GF-D8 (cell line): ENCODE measurements at regions not wholly inside any gene's neighbourhood (a gene's known extent, or its start where the extent isn't known, plus 50 kb on each side); places are given as distances from the start of the nearest gene placed in this dataset.
"Not testable (repeated sequence)": the region's sequence is repeated elsewhere in the genome, so short reads cannot be mapped to it uniquely, and the experiment has no call there.

Experiments
- DNase-seq: peaks from one replicate; lab custom pipeline; 2025; lab: John Stamatoyannopoulos, UW

DNA sequence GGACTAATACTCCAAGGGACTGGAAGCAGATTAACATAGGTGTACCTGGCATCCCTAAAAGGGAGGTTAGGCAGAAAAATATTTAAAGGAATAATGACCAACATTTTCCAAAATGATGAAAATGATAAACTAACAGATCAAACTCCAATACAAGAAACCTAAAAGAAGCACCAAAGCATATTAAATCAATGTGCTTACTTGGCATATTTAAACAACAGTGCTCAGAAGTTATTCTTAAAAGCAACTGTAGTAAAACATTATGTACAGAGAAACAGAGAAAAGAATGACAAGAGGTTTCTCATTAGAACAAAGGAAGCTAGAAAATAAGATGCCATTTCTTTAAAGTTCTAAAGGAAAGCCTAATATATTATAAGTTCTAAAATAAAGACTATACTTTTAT is 947.3 kb upstream of the TMEFF2 start:
- DNase-seq, result no peak

DNA sequence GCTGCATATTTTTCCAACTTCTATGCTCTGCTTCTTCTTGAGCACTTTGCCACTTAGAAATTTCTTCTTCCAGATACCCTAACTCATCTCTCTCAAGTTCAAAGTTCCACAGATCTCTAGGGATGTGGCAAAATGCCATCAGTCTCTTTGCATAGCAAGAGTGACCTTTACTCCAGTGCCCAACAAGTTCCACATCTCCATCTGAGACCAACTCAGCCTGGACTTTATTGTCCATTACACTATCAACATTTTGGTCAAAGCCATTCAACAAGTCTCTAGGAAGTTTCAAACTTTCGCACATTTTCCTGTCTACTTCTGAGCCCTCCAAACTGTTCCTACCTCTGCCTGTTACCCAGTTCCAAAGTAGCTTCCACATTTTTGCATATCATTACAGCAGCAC is 946.2 kb upstream of the TMEFF2 start:
- not testable (repeated sequence) for DNase-seq

DNA sequence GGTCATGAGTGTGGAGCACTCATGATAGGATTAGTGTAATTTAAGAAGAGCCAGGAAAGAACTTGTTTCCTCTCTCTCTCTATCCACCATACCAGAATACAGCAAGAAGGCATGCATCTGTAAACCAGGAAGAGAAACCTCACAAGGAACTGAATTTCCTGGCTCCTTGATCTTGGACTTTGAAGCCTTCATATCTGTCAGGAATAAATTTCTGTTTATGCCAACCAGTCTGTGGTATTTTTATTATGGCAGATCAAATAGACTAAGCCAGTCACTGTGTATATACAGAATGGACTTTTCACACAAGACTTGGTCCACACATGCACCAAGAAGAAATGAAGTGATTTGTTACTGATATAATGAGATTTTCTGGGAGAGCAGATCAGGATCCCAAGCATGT is 930.1 kb upstream of the TMEFF2 start:
- no peak for DNase-seq

DNA sequence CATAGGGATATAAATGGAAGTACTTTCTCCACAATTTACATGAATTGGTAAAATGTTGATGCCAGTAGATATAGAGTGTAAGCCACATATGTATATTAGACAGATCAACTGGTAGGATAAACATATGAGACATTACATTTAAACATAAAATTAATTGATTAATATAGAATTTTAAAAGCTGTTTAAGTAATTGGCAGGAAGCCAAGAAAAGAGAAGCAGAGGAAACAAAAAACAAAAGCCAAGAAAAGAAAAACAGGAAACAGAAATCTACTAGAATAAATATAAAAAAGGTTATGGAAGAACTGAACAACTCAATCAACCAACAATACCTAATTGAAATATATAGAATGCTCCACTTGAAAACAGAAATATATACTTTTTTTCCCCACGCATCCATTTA is 920.1 kb upstream of the TMEFF2 start:
- no peak for DNase-seq

DNA sequence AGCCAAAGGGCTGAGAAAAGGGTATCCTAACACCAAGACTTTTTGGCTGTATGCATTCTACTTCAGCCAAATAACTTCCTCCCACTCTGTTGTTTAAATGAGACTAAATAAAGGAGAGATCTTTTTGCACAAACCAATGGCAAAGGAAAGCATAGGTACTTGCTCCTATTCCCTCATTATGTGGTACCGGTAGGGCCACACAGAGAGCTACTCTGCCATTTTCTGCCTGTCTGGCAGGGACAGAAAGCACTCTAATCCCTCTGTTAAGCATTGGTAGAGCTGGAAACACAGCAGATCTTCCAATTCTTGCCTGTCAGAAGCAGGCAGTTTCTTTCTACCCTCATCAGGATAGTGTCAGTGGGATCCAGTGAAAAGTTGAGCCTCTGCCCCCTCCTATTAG is 918.3 kb upstream of the TMEFF2 start:
- no peak for DNase-seq

DNA sequence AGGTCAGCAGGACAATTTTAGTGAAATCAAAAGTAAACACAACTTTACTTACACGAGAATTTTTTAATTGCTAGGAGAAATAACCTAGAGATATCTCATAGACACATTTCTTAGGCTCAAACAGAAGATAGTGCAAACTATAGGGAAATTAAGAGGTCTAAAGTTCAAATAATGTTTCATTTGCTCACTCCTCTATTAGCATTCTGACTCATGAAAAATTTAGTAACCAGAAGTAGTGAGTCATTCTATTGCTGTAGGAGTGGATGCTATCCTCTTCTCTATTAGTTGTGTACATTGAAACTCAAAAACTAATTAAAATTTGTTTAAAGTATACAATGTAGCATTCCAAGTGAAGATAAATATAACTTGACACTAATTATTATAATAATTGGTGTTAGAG is 908.3 kb upstream of the TMEFF2 start:
- DNase-seq, result no peak

DNA sequence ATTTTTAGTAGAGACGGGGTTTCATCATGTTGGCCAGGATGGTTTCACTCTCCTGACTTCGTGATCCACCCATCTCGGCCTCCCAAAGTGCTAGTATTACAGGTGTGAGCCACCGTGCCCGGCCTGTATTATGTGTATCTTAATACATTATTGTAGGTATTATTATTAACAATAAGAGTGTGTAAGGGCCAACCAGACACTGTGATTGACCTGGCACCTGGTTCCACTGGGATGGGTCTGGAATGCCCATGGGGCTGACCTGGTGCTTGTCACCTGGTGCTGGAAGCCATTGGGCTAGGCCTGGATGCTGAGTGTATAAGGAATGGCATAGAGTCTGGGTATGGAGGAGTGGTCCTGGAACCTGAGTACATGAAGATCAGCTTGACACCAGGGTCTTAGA is 906.9 kb upstream of the TMEFF2 start:
- DNase-seq, result no peak

DNA sequence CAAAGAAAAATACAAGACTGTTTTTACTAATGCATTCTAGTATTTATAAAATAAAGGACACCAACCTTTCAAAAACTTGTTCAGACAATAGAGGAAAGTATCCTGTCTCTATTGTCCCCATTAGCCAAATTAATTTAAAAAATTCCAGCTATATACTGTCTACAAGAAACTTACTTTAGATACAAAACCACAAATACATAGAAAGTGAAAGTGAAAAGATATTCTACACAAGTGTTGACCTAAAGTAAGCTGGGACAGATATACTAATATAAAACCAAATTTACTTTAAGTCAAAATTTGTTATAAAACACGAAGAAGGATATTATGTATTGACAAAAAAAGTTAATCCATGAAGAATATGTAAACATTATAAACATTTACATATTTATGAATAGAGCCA is 893.3 kb upstream of the TMEFF2 start:
- no peak for DNase-seq

DNA sequence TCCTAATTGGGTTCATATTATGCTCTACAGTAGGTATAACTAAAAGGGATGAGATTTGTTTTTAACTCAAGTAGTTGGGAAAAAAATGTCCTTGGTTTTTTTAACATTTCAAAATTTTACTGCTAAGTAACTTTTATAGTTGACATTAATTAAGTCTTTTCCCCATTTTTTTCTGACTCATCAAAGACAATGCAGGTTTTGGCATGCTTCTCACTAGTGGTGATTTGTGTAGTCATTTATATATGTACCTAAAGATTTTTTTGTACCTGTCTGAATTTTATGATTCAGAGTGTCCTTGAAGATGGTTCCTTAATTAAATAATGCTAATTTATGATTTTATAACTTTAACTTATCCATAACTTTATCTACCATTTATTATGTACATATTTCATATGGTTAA is 882.3 kb upstream of the TMEFF2 start:
- no peak for DNase-seq

DNA sequence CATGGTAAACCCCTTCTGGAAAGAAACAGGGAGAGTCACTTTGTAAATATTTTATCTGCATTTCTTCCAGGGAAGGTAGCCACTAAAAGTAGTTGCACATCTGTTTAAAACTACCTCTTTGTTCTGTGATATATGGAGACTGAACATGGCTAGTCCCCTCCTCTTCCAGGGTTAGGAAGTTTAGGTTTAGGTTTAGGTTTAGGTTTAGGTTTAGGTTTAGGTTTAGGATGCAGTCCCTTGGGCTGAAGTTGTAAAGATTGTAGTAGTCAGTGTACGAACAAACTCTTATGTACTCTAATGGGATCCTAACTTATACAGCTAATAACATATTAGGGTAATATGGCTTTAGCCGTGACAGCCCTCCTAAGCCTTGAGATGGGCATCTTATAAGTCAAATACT is 880.2 kb upstream of the TMEFF2 start:
- DNase-seq, result no peak

DNA sequence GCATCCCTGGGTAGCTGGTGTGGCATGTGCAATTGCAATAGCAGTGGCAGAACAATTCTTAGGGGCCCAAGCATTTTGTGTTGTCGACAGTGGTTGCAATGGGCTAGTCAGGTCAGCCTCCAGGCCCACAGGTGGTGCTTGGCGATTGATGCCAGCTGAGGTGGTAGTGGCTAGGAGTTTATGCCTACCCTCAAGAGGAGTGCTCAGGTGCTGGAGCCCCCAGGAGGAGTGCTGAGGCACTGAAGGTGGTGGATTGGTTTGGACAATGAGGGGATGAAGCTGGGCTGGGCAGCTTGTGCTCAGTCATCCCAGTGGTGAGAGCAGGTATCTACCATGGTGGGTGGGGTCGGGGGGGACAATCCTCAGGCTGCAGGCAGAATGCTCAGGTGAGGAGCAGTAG is 877.9 kb upstream of the TMEFF2 start:
- no peak for DNase-seq

DNA sequence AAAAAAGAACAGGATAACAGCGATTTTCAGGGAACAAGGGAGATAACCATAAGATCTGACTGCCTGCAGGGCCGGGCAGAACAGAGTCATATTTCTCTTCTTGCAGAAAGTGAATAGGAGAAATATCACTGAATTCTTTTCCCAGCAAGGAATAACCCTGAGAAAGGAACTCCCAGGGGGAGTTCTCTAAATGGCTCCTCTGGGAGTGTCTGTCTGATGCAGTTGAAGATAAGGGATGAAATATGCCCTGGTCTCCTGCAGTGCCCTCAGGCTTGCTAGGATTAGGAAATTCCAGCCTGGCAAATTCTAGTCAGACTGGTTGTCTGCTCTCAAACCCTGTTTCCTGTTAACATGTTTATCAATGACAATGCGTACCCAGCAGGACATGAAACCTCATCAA is 830.8 kb upstream of the TMEFF2 start:
- DNase-seq, result not testable (repeated sequence)

DNA sequence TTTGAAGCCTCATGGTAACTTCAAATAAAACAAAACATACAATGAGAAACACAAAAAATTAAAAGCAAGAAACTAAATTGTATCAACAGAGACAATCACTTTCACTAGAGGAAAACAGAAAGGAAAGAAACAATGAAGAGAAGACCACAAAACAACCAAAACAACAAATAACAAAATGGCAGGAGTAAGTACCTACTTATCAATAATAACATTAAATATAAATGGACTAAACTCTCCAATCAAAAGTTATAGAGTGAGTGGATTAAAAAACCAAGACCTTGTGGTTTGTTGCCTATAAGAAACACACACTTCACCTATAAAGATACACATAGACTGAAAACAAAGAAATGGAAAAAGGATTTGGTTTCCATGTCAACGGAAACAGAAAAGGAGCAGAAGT is 830.1 kb upstream of the TMEFF2 start:
- no peak for DNase-seq

DNA sequence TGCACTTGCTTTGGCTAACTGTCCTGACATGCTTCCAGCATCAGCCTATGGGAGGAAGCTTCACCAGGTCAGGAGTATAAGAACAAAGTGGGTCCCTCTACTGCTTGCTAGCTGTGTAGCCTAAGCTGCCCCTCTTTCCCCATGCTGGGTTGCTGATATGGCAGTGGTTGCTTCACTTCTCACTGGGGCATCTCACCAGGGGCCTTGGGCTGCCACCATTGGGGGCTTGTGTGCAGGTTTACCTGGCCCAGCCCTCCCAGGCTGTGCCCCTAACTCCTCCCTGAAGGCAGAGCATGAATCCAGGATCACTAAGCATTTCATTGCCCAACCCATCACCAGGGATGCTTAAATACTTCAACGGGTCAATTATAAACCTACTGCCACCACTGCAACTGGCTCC is 817.1 kb upstream of the TMEFF2 start:
- no peak for DNase-seq

DNA sequence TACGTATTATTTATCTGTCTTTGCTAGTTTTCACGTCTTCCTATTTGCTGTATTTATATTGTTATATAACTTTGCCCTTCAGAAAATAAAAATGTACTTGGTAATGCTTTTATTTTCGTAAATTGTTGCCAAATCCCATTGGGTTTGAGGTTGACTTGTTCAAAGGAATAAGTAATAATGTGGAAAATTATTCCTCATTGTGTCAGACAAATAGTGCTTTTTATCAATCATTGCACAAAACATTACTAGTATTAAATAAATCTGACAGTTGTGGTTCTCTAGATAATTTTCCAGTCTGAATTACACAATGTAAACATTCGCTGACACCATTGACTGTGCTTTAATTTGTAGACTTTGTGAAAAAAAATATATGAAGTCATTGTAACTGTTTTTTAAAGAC is 798.3 kb upstream of the TMEFF2 start:
- no peak for DNase-seq

DNA sequence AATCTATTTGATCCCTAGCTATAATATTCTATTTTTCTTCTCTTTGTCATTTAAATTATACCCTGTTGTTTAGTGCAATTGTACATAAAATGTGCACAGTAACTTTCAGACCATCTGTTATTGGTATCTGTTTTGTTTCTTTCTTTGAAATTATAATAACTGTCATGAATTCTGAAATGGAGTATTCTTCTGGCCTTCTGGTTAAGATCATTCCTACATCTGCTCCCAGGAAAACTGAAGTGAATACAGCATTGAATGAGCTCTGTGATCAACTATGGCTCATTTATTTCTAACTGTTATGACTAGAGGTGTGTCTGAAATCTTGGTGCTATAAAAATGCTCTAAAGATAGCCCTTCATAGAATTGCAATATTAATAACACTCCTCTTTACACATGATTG is 788.4 kb upstream of the TMEFF2 start:
- no peak for DNase-seq

DNA sequence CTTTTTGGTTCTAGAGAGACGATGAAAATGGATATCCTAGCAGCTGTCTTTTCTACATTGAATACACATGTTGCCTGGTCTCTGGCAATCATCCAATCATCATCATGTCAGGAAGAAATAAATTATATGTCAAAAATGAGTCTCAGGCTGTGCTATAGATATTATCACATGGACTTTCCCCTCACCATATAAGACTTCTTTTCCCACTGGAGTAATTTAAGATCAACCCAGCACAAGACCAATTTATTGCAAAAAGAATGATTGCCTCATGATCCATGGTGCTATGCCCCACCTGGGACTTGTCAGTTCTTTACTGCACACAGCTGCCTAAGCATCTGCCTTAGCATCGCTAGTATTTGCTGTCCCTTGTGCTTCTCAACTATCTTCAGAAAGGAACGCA is 783.7 kb upstream of the TMEFF2 start:
- no peak for DNase-seq

DNA sequence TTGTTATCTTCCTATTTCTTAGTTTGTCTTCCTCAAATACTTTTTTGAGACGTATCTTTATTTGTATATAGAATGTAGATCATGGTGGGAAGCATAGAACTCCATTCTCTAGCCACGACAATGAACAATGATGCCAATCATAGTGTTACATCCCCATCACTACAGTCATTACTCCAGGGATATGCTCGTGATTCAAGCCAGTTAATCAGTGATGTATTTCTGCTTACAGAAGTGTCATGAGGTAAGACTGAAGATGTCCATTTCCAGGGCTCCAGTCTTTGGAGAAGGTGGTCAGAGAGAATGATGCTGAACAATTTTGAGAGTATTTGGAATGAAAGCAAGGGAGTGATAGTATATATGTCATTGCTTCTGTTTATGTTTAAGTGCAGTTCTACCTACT is 777.2 kb upstream of the TMEFF2 start:
- DNase-seq, result no peak

DNA sequence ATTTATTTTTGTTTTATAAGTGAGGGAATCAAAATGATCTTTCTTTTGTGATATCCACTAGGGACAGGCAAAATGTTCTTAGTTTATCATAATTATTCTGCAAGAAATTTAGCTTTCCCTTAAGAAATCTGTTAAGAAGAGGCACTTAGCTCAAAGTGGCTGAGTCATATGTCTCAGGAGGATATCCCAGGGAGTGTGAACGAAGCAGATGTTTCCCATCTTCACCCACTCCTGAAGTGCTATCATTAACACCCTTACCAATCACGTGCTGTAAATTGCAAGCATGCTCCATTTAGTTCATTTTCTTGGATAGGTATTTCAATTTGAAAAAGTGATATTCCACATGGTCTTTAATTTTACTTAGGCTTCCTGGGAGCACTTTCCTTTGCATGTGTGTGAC is 774.3 kb upstream of the TMEFF2 start:
- no peak for DNase-seq

DNA sequence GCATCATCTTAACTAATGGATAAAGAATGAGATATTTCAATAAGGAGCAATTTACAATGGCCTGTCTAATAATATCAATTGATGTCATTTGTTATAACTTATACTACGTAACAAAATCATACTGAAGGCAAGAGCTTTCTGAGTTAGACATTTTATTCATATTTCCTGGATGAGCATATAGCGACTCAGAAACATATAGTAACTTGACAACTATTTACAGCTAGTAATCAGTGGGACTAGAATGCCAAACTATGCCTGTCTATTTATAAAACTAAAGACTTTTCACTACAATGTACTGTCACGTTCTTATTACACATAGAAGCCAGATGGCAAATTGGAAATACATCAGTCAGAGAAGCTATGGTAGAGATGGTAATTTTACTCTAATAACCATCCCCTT is 766.2 kb upstream of the TMEFF2 start:
- DNase-seq, result no peak

DNA sequence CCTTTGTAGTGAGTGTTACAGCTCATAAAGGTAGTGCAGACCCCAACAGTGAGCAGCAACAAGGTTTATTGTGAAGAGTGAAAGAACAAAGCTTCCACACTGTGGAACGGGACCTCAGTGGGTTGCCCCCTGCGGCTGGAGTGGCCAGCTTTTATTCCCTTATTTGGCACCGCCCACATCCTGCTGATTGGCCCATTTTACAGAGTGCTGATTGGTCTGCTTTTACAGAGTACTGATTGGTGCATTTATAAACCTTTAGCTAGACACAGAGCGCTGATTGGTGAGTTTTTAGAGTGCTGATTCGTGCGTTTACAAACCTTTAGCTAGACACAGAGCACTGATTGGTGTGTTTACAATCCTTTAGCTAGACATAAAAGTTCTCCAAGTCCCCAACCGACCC is 763.9 kb upstream of the TMEFF2 start:
- DNase-seq, result not testable (repeated sequence)

DNA sequence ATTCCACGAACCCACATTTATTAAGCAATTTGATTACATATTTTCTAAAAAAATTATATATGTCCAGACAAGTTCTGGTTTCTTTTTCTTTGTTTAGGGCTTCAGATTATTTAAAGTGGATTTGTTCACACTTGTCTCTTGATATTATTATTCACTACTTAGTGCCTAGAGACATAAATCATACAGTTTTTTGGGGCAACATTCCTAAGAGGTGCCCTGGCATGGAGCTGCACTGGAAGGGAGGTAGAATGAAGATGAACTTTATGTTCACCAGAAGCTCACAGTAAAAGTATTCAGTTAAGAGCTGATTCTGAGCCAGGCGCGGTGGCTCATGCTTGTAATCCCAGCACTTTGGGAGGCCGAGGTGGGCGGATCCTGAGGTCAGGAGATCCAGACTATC is 762.7 kb upstream of the TMEFF2 start:
- DNase-seq, result no peak

DNA sequence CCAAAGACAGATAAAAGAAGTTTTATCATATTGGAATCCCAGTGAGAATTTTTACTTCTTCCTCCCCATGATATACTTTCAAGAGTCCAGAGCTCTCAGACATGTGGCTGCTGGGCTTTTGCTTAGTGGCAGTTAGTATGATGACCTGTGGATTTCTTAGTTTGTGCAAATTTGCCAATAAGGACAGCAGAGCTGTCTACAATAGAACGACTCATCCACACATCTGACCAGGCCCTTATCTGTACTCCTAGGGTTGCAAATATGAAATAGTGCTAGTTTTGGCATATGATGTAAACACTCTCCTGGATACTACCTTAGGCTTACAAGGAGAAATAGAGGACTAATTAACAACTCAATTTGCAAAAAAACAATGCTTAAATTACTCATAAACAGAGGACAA is 758.4 kb upstream of the TMEFF2 start:
- no peak for DNase-seq

DNA sequence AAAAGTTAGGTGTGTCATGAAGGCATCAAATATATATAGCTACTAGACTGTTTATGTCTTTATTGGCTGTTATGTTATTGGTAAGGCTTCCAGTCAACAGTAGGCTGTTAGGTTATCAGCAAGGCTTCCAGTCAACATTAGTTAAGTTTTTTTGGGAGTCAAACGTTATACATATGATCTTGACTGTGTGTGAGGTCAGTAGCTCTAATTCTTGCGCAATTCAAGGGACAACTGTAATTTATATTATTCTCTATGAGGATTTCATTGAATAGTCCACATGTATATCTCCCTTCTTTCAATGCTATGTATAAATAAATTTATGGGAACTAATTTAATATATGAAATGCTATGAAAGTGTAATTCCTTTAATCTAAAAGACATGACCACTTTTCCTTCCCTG is 757.5 kb upstream of the TMEFF2 start:
- DNase-seq, result no peak

DNA sequence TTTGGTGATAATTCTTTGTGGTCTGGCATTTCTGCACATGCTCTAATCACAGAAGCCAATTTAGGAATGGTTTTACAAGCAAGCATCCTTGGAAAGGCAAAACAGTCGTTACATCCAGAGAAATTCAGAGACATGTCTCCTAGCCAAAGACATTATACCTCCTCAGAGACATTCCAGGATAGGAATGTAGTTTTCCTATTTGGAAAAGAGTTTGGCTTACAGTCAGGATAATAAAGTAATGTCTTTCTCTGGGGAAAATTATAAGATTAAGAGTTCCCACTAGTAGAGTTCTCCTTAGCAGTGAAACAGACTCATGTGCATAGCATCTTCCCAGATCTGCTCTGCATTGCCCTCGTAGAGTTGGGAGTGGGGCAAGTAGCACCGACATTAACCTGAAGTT is 753.6 kb upstream of the TMEFF2 start:
- no peak for DNase-seq
